GM23338 (cell line): ENCODE measurements at regions not wholly inside any gene's neighbourhood (a gene's known extent, or its start where the extent isn't known, plus 50 kb on each side); places are given as distances from the start of the nearest gene placed in this dataset.

Source experiments
- ATAC-seq: fragments of 200-7000 bp; cut with Tn5 transposase; 3 replicates; pipeline ENCODE4 v1.9.1; 2020
- DNase-seq: peaks from one replicate; pipeline ENCODE4 v3.0.0-alpha.2; 2015; ENCODE audit warnings: low spot score
- H2AFZ ChIP-seq: fragments of 200-600 bp; sonication (generic); 2 replicates; pipeline ENCODE4 v1.8.0; 2016; ENCODE audit warnings: antibody characterized with exemption, mild to moderate bottlenecking, moderate library complexity
- H3F3A ChIP-seq: fragments of 200-600 bp; sonication (generic); replicated peaks from 2 replicates; pipeline ENCODE4 v1.8.0; 2017; ENCODE audit warnings: antibody characterized with exemption, mixed run types, low read depth
- H3K27ac ChIP-seq: fragments of 200-600 bp; sonication (generic); 2 replicates; pipeline ENCODE4 v1.6.1; 2016; ENCODE audit warnings: low read depth
- H3K27me3 ChIP-seq: fragments of 200-600 bp; sonication (generic); 2 replicates; pipeline ENCODE4 v1.8.0; 2016; ENCODE audit warnings: mild to moderate bottlenecking, mixed run types, moderate library complexity; ENCODE audit not compliant: insufficient read depth
- H3K36me3 ChIP-seq: fragments of 200-600 bp; sonication (generic); 2 replicates; pipeline ENCODE4 v1.8.0; 2016; ENCODE audit warnings: mild to moderate bottlenecking; ENCODE audit not compliant: insufficient read depth
- H3K4me1 ChIP-seq: fragments of 200-600 bp; sonication (generic); 2 replicates; pipeline ENCODE4 v1.8.0; 2016; ENCODE audit warnings: mild to moderate bottlenecking, moderate library complexity; ENCODE audit not compliant: insufficient read depth
- H3K4me2 ChIP-seq: fragments of 200-600 bp; sonication (generic); 2 replicates; pipeline ENCODE4 v1.7.1; 2017; ENCODE audit warnings: mixed run types
- H3K4me3 ChIP-seq: fragments of 200-600 bp; sonication (generic); 2 replicates; pipeline ENCODE4 v1.6.1; 2016; ENCODE audit warnings: mixed run types
- H3K79me2 ChIP-seq: fragments of 200-600 bp; sonication (generic); replicated peaks from 2 replicates; pipeline ENCODE4 v1.8.0; 2017; ENCODE audit warnings: mild to moderate bottlenecking; ENCODE audit not compliant: insufficient read depth
- H3K9me2 ChIP-seq: fragments of 200-600 bp; sonication (generic); 2 replicates; pipeline ENCODE4 v1.8.0; 2017; ENCODE audit not compliant: insufficient read depth
- H4K20me1 ChIP-seq: fragments of 200-600 bp; sonication (generic); replicated peaks from 2 replicates; pipeline ENCODE4 v1.8.0; 2017; ENCODE audit warnings: mild to moderate bottlenecking; ENCODE audit not compliant: insufficient read depth
- H3K27ac Mint-ChIP-seq: 2 replicates; pipeline ENCODE4 v1.8.0; 2020; ENCODE audit warnings: inconsistent platforms, mild to moderate bottlenecking, moderate library complexity, mixed read lengths
- H3K27me3 Mint-ChIP-seq: 3 replicates; pipeline ENCODE4 v1.8.0; 2022; ENCODE audit warnings: low read depth, mild to moderate bottlenecking, moderate library complexity, mixed read lengths, inconsistent platforms; ENCODE audit not compliant: insufficient read depth, poor library complexity
- H3K36me3 Mint-ChIP-seq: 3 replicates; pipeline ENCODE4 v1.8.0; 2021; ENCODE audit warnings: low read depth, mild to moderate bottlenecking, inconsistent platforms, moderate library complexity, mixed read lengths
- H3K4me1 Mint-ChIP-seq: 3 replicates; pipeline ENCODE4 v1.8.0; 2020; ENCODE audit warnings: mild to moderate bottlenecking, inconsistent platforms, mixed read lengths
- H3K4me3 Mint-ChIP-seq: 3 replicates; pipeline ENCODE4 v1.8.0; 2021; ENCODE audit warnings: moderate library complexity, mild to moderate bottlenecking, inconsistent platforms, mixed read lengths
- H3K9me3 Mint-ChIP-seq: 3 replicates; pipeline ENCODE4 v1.8.0; 2020; ENCODE audit warnings: moderate library complexity, mild to moderate bottlenecking, inconsistent platforms, mixed read lengths
- CTCF ChIP-seq, 2 experiments: fragments of 200-600 bp in 1 of 2; sonication (generic) in 1 of 2; conservative IDR thresholded peaks; 2 replicates each; pipeline versions ENCODE4 v1.5.1 to v1.6.1; 2016 to 2017; ENCODE audit warnings: antibody characterized with exemption in 2 of 2, low read depth in 2 of 2, mild to moderate bottlenecking in 2 of 2, moderate library complexity in 1 of 2
- EZH2phosphoT487 ChIP-seq: fragments of 200-600 bp; sonication (generic); IDR thresholded peaks from one replicate; pipeline ENCODE4 v1.8.1; 2018; ENCODE audit warnings: antibody characterized with exemption; ENCODE audit not compliant: unreplicated experiment
- NANOG ChIP-seq: IDR thresholded peaks from 2 replicates; pipeline ENCODE4 v1.6.1; 2016; ENCODE audit warnings: antibody characterized with exemption, borderline replicate concordance
- REST ChIP-seq: IDR thresholded peaks from one replicate; pipeline ENCODE4 v1.6.1; 2018; ENCODE audit warnings: antibody characterized with exemption; ENCODE audit not compliant: unreplicated experiment
- STAT1 ChIP-seq: IDR thresholded peaks from one replicate; pipeline ENCODE4 v1.6.1; 2016; ENCODE audit warnings: antibody characterized with exemption; ENCODE audit not compliant: unreplicated experiment
- ZNF114 ChIP-seq: fragments of 250-450 bp; sonication (Bioruptor Pico); IDR thresholded peaks from 2 replicates; pipeline ENCODE4 v1.5.0; 2020; ENCODE audit warnings: mild to moderate bottlenecking, moderate library complexity
- ZNF331 ChIP-seq: fragments of 250-450 bp; sonication (Bioruptor Pico); IDR thresholded peaks from 2 replicates; pipeline ENCODE4 v1.5.0; 2020; ENCODE audit warnings: low read depth, mild to moderate bottlenecking, moderate library complexity

- peak; percentile 68 for DNase-seq
- no peaks in the 10 kb centered on the region for H3K36me3 ChIP-seq
- no peaks in the 10 kb centered on the region; the same call in 1 of the 3 replicates for H3K9me3 Mint-ChIP-seq
- peaks cover 16% of the 10 kb centered on the region for H3K4me1 Mint-ChIP-seq
- no peak; the same call in 2 of the 3 replicates for ATAC-seq
- no peaks in the 10 kb centered on the region for H3K79me2 ChIP-seq
- H3K27me3 Mint-ChIP-seq, result peaks cover 5% of the 10 kb centered on the region
- H3K4me2 ChIP-seq, result no peak overlapping the region
- H3K4me3 ChIP-seq, result no peak overlapping the region
- TF ChIP-seq ZNF114 (no peak), REST (no peak), CTCF (conservative IDR thresholded peaks at IDR 0.05; ENCODE audit: low read depth in 2 of 2) (no peak), NANOG (no peak), ZNF331 (no peak), EZH2phosphoT487 (no peak)
- H3F3A ChIP-seq, result no peaks in the 10 kb centered on the region
- H2AFZ ChIP-seq, result 0 out of 2 replicates have a peak overlapping the region, but pooled peaks have one; percentile 59
- no peak overlapping the region for H3K4me3 Mint-ChIP-seq
- no peaks in the 10 kb centered on the region for H4K20me1 ChIP-seq
- H3K4me1 ChIP-seq, result peaks cover 22% of the 10 kb centered on the region
- no peak overlapping the region for H3K27ac ChIP-seq
- H3K9me2 ChIP-seq, result peaks cover 10% of the 10 kb centered on the region
- H3K27ac Mint-ChIP-seq, result no peak overlapping the region
- H3K27me3 ChIP-seq, result no peaks in the 10 kb centered on the region
- no peaks in the 10 kb centered on the region for H3K36me3 Mint-ChIP-seq
Measured at GRCh38 chr11:130785380-130786116, 130.7 kb downstream of the SNX19 start.

- TF ChIP-seq STAT1 (no peak), ZNF114 (no peak)
- H3K27ac ChIP-seq, result no peak overlapping the region
- Mint-ChIP-seq H3K36me3 (no peaks in the 10 kb centered on the region), H3K27me3 (peaks cover 5% of the 10 kb centered on the region), H3K27ac (no peak overlapping the region), H3K4me3 (no peak overlapping the region), H3K9me3 (peaks cover 5% of the 10 kb centered on the region; the same call in 2 of the 3 replicates), H3K4me1 (peaks cover 16% of the 10 kb centered on the region)
- H3K4me2 ChIP-seq, result no peak overlapping the region
- DNase-seq (no peak), ATAC-seq (no peak)
- no peaks in the 10 kb centered on the region for H3K36me3 ChIP-seq
- H3K27me3 ChIP-seq, result no peaks in the 10 kb centered on the region
- no peaks in the 10 kb centered on the region for H4K20me1 ChIP-seq
- H3K79me2 ChIP-seq, result no peaks in the 10 kb centered on the region
- peaks cover 10% of the 10 kb centered on the region for H3K9me2 ChIP-seq
- 0 out of 2 replicates have a peak overlapping the region, but pooled peaks have one; percentile 59 for H2AFZ ChIP-seq
- no peak overlapping the region for H3K4me3 ChIP-seq
- no peaks in the 10 kb centered on the region for H3F3A ChIP-seq
- H3K4me1 ChIP-seq, result peaks cover 22% of the 10 kb centered on the region
Measured at GRCh38 chr11:130786586-130786985, 129.7 kb downstream of the SNX19 start.
